ENCODE measurements at regions not wholly inside any gene's neighbourhood (a gene's known extent, or its start where the extent isn't known, plus 50 kb on each side); places are given as distances from the start of the nearest gene placed in this dataset.

DNA sequence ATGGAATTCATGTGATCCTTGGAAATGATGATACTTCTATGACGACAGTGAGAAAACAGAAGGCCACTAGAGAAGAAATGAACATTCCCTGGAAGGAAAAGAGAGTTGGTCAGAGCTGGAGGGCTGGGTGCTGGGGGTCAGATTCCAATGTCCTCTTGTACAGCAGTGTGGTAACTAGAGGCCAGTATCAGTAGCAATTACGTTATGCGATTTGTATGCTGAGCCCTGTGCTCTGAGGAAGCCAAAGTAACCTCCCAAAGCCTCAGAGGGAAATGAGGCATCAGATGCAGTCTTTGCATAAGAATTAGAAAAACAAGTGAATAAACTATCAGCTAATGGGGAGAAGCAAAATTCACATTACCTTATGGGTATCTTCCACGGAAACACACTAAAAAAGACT is 65.5 kb upstream of the SLC4A11 start:
- H3K27me3 ChIP-seq = no peaks in the 10 kb centered on the region
- TF ChIP-seq, protein P1, sequence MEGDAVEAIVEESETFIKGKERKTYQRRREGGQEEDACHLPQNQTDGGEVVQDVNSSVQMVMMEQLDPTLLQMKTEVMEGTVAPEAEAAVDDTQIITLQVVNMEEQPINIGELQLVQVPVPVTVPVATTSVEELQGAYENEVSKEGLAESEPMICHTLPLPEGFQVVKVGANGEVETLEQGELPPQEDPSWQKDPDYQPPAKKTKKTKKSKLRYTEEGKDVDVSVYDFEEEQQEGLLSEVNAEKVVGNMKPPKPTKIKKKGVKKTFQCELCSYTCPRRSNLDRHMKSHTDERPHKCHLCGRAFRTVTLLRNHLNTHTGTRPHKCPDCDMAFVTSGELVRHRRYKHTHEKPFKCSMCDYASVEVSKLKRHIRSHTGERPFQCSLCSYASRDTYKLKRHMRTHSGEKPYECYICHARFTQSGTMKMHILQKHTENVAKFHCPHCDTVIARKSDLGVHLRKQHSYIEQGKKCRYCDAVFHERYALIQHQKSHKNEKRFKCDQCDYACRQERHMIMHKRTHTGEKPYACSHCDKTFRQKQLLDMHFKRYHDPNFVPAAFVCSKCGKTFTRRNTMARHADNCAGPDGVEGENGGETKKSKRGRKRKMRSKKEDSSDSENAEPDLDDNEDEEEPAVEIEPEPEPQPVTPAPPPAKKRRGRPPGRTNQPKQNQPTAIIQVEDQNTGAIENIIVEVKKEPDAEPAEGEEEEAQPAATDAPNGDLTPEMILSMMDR (IDR thresholded peaks at IDR 0.05) = no peak
- H3K36me3 ChIP-seq = peaks cover 76% of the 10 kb centered on the region
- WGBS = 97% methylated on average over 4 of the region's 4 CpGs
- H3K27ac ChIP-seq = no peak overlapping the region
- no peaks in the 10 kb centered on the region for H3K4me1 ChIP-seq
- no peak overlapping the region for H3K4me3 ChIP-seq
- H3K9me3 ChIP-seq = no peaks in the 10 kb centered on the region
- DNase-seq (ENCODE audit: low spot score in 2 of 2) = no peak

DNA sequence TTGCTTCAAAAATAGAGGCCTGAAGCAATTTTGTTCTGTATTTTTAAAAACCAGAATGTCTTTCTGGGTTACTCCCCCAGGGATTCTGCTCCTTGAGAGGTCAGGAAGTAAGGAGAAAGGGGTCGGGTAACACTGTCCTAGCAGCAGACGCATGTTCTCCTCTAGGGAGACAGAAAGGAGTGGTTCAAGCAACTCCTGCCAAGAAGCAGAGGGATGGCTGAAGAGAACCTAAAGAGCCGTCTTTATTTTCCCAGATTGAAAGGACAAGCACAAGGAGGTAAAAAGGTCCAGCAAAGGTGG is 58.0 kb upstream of the SLC4A11 start:
- Histone ChIP-seq H3K4me1 (no peaks in the 10 kb centered on the region), H3K36me3 (peaks cover 75% of the 10 kb centered on the region), H3K27ac (no peak overlapping the region), H3K9me3 (no peaks in the 10 kb centered on the region), H3K4me3 (no peak overlapping the region), H3K27me3 (no peaks in the 10 kb centered on the region)
- no peak for DNase-seq (ENCODE audit: low spot score in 2 of 2)
- no peak for TF ChIP-seq POLR2AphosphoS5 (IDR thresholded peaks at IDR 0.05)
- TF ChIP-seq EP300 (IDR thresholded peaks at IDR 0.05) = no peak
- TF ChIP-seq, protein P1 (IDR thresholded peaks at IDR 0.05) = no peak
- 74% methylated on average over 3 of the region's 3 CpGs for WGBS

GRCh38 chr20:3296261-3297078 is 57.5 kb upstream of the SLC4A11 start:
- H3K27me3 ChIP-seq = no peaks in the 10 kb centered on the region
- H3K4me1 ChIP-seq = no peaks in the 10 kb centered on the region
- no peaks in the 10 kb centered on the region for H3K9me3 ChIP-seq
- 95% methylated on average over 12 of the region's 12 CpGs for WGBS
- peaks cover 75% of the 10 kb centered on the region for H3K36me3 ChIP-seq
- no peak overlapping the region for H3K27ac ChIP-seq
- DNase-seq (ENCODE audit: low spot score in 2 of 2) = no peak
- TF ChIP-seq EP300 (IDR thresholded peaks at IDR 0.05) (no peak), POLR2A (IDR thresholded peaks at IDR 0.05) (no peak), POLR2AphosphoS5 (IDR thresholded peaks at IDR 0.05) (no peak)
- TF ChIP-seq, protein P1 (IDR thresholded peaks at IDR 0.05) = no peak
- H3K4me3 ChIP-seq = no peak overlapping the region
